Mesothelial cell of epicardium (in vitro differentiated cells): ENCODE measurements at regions not wholly inside any gene's neighbourhood (a gene's known extent, or its start where the extent isn't known, plus 50 kb on each side); places are given as distances from the start of the nearest gene placed in this dataset.
A peak's percentile ranks its signal among the peaks of the same experiment; 100 is the strongest.

Experiments
- DNase-seq, 2 experiments: peaks; one replicate each; pipeline ENCODE4 v3.0.0; 2021; ENCODE audit warnings: low spot score in 2 of 2; ENCODE audit not compliant: unreplicated experiment in 2 of 2
- H3K27ac Mint-ChIP-seq: 2 replicates; pipeline ENCODE4 v1.8.0; 2021; ENCODE audit warnings: mixed read lengths
- H3K27me3 Mint-ChIP-seq: 2 replicates; pipeline ENCODE4 v1.8.0; 2021; ENCODE audit warnings: low read depth, mixed read lengths
- H3K36me3 Mint-ChIP-seq: 2 replicates; pipeline ENCODE4 v1.8.0; 2021; ENCODE audit warnings: mixed read lengths
- H3K4me1 Mint-ChIP-seq: 2 replicates; pipeline ENCODE4 v1.8.0; 2021; ENCODE audit warnings: mixed read lengths
- H3K4me3 Mint-ChIP-seq: 2 replicates; pipeline ENCODE4 v1.8.0; 2021; ENCODE audit warnings: mild to moderate bottlenecking, moderate library complexity, mixed read lengths
- H3K9me3 Mint-ChIP-seq: 2 replicates; pipeline ENCODE4 v1.8.0; 2021; ENCODE audit warnings: mixed read lengths
- TF ChIP-seq, protein P1 (sequence below): fragments of 200-600 bp; sonication (generic); IDR thresholded peaks from one replicate; pipeline ENCODE4 v1.5.0; 2021; ENCODE audit warnings: antibody characterized with exemption; ENCODE audit not compliant: unreplicated experiment

DNA sequence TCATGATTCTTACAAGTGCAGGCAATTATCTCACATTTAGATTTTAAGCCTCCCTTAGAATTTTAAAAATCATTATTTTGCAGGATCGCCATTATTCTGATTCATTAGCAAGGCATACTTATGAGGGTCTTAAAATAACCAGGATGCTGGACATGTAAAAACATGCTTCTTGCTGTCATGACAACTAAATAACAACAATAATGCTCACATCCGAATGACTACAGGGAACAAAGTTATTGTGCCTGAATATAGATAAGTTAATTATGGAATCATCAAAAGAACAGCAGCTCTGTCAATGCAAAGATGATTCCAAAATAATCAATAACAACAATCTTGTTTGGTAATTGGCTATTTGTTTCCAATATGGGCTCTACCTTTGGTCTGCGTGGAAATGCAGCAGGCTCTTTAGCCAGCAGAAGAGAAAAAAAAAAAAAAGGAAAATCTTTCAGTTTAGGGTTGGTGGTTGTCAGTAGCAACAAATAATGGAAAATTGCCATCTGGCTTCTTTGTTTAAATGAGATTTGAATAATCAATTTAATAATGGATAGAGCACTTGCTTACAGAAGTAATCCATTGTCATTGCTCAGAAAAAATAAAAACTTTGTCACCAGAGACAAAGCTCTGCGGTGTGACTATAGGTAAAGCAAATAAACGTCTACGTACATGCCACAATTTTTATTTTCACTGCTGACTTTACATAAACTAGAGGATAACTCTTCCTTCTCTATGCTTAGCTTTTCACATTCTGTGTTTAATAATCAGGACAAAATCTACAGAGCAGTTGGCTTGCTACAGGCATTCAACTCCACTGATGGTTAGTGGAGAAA, 468.9 kb upstream of the TSHZ3 start:
- Mint-ChIP-seq H3K9me3 (no peaks in the 10 kb centered on the region), H3K36me3 (no peaks in the 10 kb centered on the region), H3K4me1 (peaks cover 27% of the 10 kb centered on the region), H3K27me3 (no peaks in the 10 kb centered on the region), H3K4me3 (no peak overlapping the region), H3K27ac (peak overlapping the region; percentile 64)
- DNase-seq, result no peak
- TF ChIP-seq, protein P1, sequence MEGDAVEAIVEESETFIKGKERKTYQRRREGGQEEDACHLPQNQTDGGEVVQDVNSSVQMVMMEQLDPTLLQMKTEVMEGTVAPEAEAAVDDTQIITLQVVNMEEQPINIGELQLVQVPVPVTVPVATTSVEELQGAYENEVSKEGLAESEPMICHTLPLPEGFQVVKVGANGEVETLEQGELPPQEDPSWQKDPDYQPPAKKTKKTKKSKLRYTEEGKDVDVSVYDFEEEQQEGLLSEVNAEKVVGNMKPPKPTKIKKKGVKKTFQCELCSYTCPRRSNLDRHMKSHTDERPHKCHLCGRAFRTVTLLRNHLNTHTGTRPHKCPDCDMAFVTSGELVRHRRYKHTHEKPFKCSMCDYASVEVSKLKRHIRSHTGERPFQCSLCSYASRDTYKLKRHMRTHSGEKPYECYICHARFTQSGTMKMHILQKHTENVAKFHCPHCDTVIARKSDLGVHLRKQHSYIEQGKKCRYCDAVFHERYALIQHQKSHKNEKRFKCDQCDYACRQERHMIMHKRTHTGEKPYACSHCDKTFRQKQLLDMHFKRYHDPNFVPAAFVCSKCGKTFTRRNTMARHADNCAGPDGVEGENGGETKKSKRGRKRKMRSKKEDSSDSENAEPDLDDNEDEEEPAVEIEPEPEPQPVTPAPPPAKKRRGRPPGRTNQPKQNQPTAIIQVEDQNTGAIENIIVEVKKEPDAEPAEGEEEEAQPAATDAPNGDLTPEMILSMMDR, result no peak

DNA sequence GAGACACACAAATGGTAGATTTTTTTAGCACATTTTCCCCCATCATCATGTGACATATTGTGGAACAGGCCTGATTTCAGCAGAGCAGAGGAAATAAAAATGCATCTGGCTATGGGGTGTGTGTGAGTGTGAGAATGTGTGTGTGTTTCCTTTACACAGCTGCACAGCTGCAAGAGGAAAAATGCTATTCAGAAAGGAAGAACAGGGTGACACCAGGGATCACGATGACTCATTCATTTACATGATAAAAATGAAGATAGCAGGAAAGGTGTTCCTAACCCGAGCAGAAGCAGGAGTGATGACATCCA, 469.5 kb upstream of the TSHZ3 start:
- no peak overlapping the region for H3K4me3 Mint-ChIP-seq
- no peaks in the 10 kb centered on the region for H3K27me3 Mint-ChIP-seq
- no peak for DNase-seq
- H3K9me3 Mint-ChIP-seq, result no peaks in the 10 kb centered on the region
- peaks cover 28% of the 10 kb centered on the region for H3K4me1 Mint-ChIP-seq
- H3K36me3 Mint-ChIP-seq, result no peaks in the 10 kb centered on the region
- peak overlapping the region; percentile 64 for H3K27ac Mint-ChIP-seq
- TF ChIP-seq, protein P1, result no peak

DNA sequence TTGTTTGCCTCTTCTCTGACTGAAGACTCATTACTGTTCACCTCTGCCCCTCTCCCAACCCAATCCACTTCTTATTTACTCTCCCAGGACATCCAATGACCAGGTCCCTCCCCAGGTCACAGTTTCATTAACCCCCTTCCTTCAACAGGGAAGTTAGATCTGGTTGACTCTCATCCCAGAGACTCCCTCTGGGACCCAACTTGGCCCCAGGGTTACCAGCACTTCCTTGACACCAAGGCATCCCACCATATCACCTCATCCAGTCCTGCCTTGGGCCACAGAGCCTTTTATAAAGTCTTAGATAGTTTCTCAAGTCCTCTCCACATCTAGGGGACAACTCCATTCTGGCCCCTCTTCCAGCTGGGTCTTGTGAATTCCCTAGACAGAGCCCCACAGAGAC, 470.6 kb upstream of the TSHZ3 start:
- Mint-ChIP-seq H3K4me1 (peaks cover 28% of the 10 kb centered on the region), H3K9me3 (no peaks in the 10 kb centered on the region), H3K36me3 (no peaks in the 10 kb centered on the region), H3K27ac (peak overlapping the region; percentile 59), H3K27me3 (no peaks in the 10 kb centered on the region), H3K4me3 (no peak overlapping the region)
- TF ChIP-seq, protein P1, result no peak
- no peak for DNase-seq

- H3K27ac Mint-ChIP-seq, result peak overlapping the region; percentile 72
- H3K27me3 Mint-ChIP-seq, result no peaks in the 10 kb centered on the region
- peaks cover 9% of the 10 kb centered on the region for H3K9me3 Mint-ChIP-seq
- TF ChIP-seq, protein P1, result no peak
- H3K4me1 Mint-ChIP-seq, result peaks cover 28% of the 10 kb centered on the region
- DNase-seq, result no peak
- H3K4me3 Mint-ChIP-seq, result no peak overlapping the region
- no peaks in the 10 kb centered on the region for H3K36me3 Mint-ChIP-seq
Observed at GRCh38 chr19:31821346-31821745, 472.1 kb upstream of the TSHZ3 start.

DNA sequence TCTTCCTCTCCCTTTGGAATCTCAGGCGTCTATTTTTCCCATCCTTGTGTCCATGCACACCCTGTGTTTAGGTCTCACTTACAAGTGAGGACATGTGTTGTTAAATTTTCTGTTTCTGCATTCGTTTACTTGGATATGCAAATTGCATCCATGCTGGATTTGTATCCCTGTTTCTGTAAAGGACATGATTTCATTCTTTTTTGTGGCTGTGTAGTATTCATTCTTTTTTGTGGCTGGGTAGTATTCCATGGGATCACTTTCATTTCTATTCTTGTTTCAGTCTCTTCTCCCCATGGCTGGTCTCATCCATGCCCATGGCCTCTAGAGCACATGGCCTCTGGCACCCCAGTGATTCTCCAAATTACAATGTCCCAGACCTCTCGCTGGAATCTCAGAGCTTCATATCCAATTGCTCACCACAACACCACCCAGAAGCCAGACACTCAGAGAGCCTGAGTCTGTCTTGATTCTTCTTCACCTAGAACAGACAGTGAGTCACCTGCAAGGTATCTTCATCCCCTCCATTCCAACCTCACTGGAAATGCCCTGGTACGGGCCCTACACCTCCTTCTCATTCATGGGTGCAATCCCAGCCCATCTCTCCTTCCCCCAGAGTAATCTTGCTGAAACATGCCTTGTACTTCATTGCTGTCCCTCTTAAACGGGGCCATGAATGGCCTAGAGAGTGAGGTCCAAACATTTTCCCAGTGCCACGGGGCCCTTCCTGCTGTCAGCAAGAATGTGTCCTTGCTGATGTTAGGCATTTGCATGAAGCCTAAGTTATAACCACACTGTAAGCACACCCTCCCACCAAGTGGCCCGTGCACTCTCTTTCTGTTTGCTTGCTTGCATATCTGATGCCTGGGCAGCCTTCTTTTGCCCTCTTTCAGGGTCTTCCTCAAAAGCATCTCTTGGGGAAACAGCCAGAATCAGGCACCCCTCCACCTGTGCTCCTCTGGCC, 476.2 kb upstream of the TSHZ3 start:
- TF ChIP-seq, protein P1, result no peak
- H3K4me1 Mint-ChIP-seq, result peaks cover 33% of the 10 kb centered on the region
- no peak overlapping the region for H3K4me3 Mint-ChIP-seq
- H3K27ac Mint-ChIP-seq, result no peak overlapping the region
- no peaks in the 10 kb centered on the region for H3K27me3 Mint-ChIP-seq
- H3K9me3 Mint-ChIP-seq, result peaks cover 9% of the 10 kb centered on the region
- no peak for DNase-seq
- H3K36me3 Mint-ChIP-seq, result no peaks in the 10 kb centered on the region
